PFSK-1 (cell line): ENCODE measurements at regions not wholly inside any gene's neighbourhood (a gene's known extent, or its start where the extent isn't known, plus 50 kb on each side); places are given as distances from the start of the nearest gene placed in this dataset.

ENCODE experiments used
- FOXP2 ChIP-seq: optimal IDR thresholded peaks from 2 replicates; pipeline ENCODE3; 2011; ENCODE audit warnings: borderline replicate concordance, control low read depth, inconsistent platforms; ENCODE audit not compliant: insufficient read depth; ENCODE audit errors: extremely low read length, extremely low read depth
- POLR2AphosphoS5 ChIP-seq: IDR thresholded peaks from 2 replicates; pipeline ENCODE4 v1.6.1; 2012; ENCODE audit warnings: low read depth, mild to moderate bottlenecking, control low read depth, low read length, moderate library complexity
- REST ChIP-seq, 2 experiments: IDR thresholded peaks; 2 replicates each; pipeline versions ENCODE4 v1.6.1 to v1.8.0; 2011 to 2012; ENCODE audit warnings: low read depth in 2 of 2, low read length in 2 of 2, control low read depth in 1 of 2, inconsistent platforms in 1 of 2, mild to moderate bottlenecking in 1 of 2, moderate library complexity in 1 of 2; ENCODE audit not compliant: insufficient read depth in 1 of 2
- SIN3A ChIP-seq: IDR thresholded peaks from 2 replicates; pipeline ENCODE4 v1.6.1; 2012; ENCODE audit warnings: mild to moderate bottlenecking, low read length, moderate library complexity, borderline replicate concordance; ENCODE audit not compliant: insufficient read depth
- TAF1 ChIP-seq: IDR thresholded peaks from 2 replicates; pipeline ENCODE4 v1.6.1; 2012; ENCODE audit warnings: low read length, control low read depth, borderline replicate concordance; ENCODE audit not compliant: insufficient read depth

DNA sequence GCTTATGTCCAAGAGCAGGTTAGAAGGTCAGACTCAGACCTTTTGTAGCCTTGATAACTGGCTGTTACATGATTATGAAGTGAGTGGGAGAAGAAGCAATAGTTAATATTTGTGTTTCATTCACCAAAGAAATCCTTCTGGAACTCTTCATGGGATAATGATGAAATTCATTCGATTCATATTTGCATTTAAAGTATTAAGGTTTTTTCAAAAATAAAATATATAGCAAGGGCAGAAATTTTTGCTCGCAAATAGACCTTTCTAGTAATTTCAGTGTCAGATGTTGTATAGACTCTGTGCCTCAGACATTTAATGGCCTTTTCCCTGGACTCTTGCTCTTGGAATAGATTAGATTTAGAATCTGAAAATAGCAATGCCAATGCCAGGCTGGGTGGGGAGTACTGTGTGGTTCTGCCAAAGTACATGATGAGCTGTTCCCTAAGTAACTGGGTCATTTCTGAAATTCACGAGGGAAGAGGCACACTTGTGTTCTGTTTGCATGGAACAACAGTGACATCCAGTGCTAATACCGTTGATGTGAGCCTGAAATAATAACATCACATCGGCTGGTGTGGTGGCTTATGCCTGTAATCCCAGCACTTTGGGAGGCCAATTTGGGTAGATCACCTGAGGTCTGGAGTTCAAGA, 119.2 kb downstream of the MBL2 start:
- TF ChIP-seq REST (IDR thresholded peaks at IDR 0.05; ENCODE audit: insufficient read depth in 1 of 2, low read depth in 2 of 2, low read length in 2 of 2), result no peak

- no peak for TF ChIP-seq POLR2AphosphoS5
- no peak for TF ChIP-seq TAF1
- TF ChIP-seq SIN3A, result no peak
- TF ChIP-seq FOXP2, result no peak
- no peak for TF ChIP-seq REST (IDR thresholded peaks at IDR 0.05; ENCODE audit: insufficient read depth in 1 of 2, low read depth in 2 of 2, low read length in 2 of 2)
Measured at GRCh38 chr10:52654201-52654600, 118.4 kb downstream of the MBL2 start.

DNA sequence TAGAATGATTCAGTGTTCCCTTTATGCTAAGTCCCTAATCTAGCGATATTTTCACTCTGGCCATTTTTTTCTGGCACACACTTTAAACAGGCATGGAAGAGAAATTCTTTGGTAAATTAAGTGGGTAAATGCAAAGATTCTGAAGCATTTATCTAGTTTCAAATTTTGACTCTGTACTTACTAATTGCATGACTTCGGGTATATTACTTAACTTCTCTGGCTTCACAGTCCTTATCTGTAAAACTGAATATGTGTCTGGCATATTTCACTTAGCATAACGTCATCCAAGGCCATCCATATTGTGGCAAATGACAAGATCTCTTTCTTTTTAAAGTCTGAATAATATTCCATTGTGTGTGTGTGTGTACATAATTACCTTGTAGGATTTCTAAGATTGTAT, 114.5 kb downstream of the MBL2 start:
- TF ChIP-seq TAF1 (no peak), POLR2AphosphoS5 (no peak), FOXP2 (no peak), REST (IDR thresholded peaks at IDR 0.05; ENCODE audit: insufficient read depth in 1 of 2, low read depth in 2 of 2, low read length in 2 of 2) (no peak), SIN3A (no peak)

- TF ChIP-seq POLR2AphosphoS5, result no peak
Measured at GRCh38 chr10:52659085-52659484, 113.5 kb downstream of the MBL2 start.

DNA sequence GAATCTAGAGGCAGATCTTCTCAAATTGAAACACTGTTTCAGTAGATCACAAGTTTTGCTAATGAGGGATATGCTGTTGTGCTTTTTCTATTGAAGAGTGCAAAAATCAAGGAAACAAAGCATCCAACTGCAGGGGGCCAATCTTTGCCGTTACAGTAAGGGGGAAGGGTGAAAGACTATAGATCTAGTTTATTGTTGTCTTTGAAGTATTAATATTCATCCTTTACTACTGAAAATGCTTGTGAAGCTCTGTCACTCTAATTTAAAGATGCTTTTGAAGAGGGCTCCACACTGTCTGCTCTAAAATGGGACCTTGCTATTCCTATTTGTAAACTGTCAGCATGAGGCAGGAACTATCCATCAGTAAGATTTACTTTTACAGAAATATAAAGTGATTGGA, 110.3 kb downstream of the MBL2 start:
- TF ChIP-seq SIN3A (no peak), POLR2AphosphoS5 (no peak), FOXP2 (no peak), REST (IDR thresholded peaks at IDR 0.05; ENCODE audit: insufficient read depth in 1 of 2, low read depth in 2 of 2, low read length in 2 of 2) (no peak), TAF1 (no peak)
